ENCODE measurements at regions not wholly inside any gene's neighbourhood (a gene's known extent, or its start where the extent isn't known, plus 50 kb on each side); places are given as distances from the start of the nearest gene placed in this dataset.
A peak's percentile ranks its signal among the peaks of the same experiment; 100 is the strongest.

DNA sequence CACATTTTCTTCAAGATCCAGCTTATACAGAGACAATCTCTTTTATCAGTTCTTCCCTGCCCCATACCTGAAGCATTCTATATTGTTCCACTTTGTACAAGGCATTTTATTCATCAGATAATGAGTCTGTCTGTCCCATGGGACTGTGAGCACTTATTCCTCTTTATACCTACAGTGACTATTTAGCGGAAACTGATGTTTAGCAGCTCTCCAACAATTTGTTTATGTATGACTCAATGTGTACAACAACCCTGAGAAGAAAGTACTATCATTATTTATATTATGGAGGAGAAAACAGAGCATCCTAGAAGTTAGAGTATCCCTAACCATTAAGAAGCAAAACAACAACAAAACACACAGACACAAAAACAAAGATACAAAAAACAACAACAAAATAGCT lies 306.5 kb downstream of the PRDM5 start:
- no peak overlapping the region for H3K4me2 ChIP-seq (ENCODE audit: low read depth, low read length)
- no peak overlapping the region for H3K4me3 ChIP-seq (replicated peaks in 1 of 3; ENCODE audit: insufficient read depth in 1 of 3, low read depth in 2 of 3, low read length in 3 of 3)
- ChIA-PET POLR2A (no interaction called here), CTCF (ENCODE audit: low intra/inter-chr PET ratio, low total read pairs) (no interaction called here)
- H3K79me2 ChIP-seq (ENCODE audit: insufficient read depth, low read length) = no peaks in the 10 kb centered on the region
- TF ChIP-seq ZNF570 (CRISPR knock-in tag; IDR thresholded peaks at IDR 0.05; ENCODE audit: borderline replicate concordance) = no peak
- TF ChIP-seq FOXM1 (CRISPR knock-in tag; IDR thresholded peaks at IDR 0.05) = no peak
- TF ChIP-seq ZFP36L2 (CRISPR knock-in tag; IDR thresholded peaks at IDR 0.05) = no peak
- no peaks in the 10 kb centered on the region for H3K9me3 ChIP-seq (ENCODE audit: low read length)
- ATAC-seq (no peak), FAIRE-seq (no peak), DNase-seq (ENCODE audit: low spot score) (no peak)
- no peaks in the 10 kb centered on the region for H3K36me3 ChIP-seq (replicated peaks in 1 of 2; ENCODE audit: control insufficient read depth in 1 of 2, insufficient read depth in 2 of 2, low read length in 2 of 2)
- no peak overlapping the region for H3K9ac ChIP-seq (ENCODE audit: insufficient read depth, low read depth, low read length)
- 0% methylated on average over 1 of the region's 1 CpG for WGBS (ENCODE audit: low lambda C conversion rate)
- BruUV-seq (replicated peaks) = no TSS peak
- H2AFZ ChIP-seq (ENCODE audit: low read length) = no peak overlapping the region
- in situ Hi-C loops (cut with HindIII; ENCODE audit: extremely low pct_ligation_motif_present, low pct_unique_long_range_greater_than_20kb) (no loop called here), intact Hi-C loops (cut with micrococcal nuclease; ENCODE audit: unreplicated experiment) (no loop called here)
- H3K27me3 ChIP-seq (ENCODE audit: control insufficient read depth in 1 of 2, insufficient read depth in 2 of 2, low read length in 2 of 2) = no peaks in the 10 kb centered on the region
- no peak overlapping the region for H3K27ac ChIP-seq (ENCODE audit: extremely low read length, insufficient read depth, low read length)
- no peaks in the 10 kb centered on the region for H4K20me1 ChIP-seq (ENCODE audit: insufficient read depth, low read length)
- H3K4me1 ChIP-seq (ENCODE audit: insufficient read depth, low read length) = no peaks in the 10 kb centered on the region

- H4K20me1 ChIP-seq (ENCODE audit: insufficient read depth, low read length) = no peaks in the 10 kb centered on the region
- H3K79me2 ChIP-seq (ENCODE audit: insufficient read depth, low read length) = no peaks in the 10 kb centered on the region
- intact Hi-C loops (cut with micrococcal nuclease; ENCODE audit: unreplicated experiment) = no loop called here
- POLR2A ChIA-PET = no interaction called here
- no peak overlapping the region for H2AFZ ChIP-seq (ENCODE audit: low read length)
- WGBS (ENCODE audit: low lambda C conversion rate) = 0% methylated on average over 1 of the region's 1 CpG
- no peak overlapping the region for H3K9ac ChIP-seq (ENCODE audit: insufficient read depth, low read depth, low read length)
- H3K27me3 ChIP-seq (ENCODE audit: control insufficient read depth in 1 of 2, insufficient read depth in 2 of 2, low read length in 2 of 2) = no peaks in the 10 kb centered on the region
- no peak overlapping the region for H3K4me3 ChIP-seq (replicated peaks in 1 of 3; ENCODE audit: insufficient read depth in 1 of 3, low read depth in 2 of 3, low read length in 3 of 3)
- in situ Hi-C loops (cut with HindIII; ENCODE audit: extremely low pct_ligation_motif_present, low pct_unique_long_range_greater_than_20kb) = no loop called here
- H3K27ac ChIP-seq (ENCODE audit: extremely low read length, insufficient read depth, low read length) = no peak overlapping the region
- no peak for DNase-seq (ENCODE audit: low spot score)
- TF ChIP-seq SRY (CRISPR knock-in tag; IDR thresholded peaks at IDR 0.05) (no peak), MAFK (conservative IDR thresholded peaks at IDR 0.05 in 1 of 2, IDR thresholded peaks at IDR 0.05 in 1 of 2; ENCODE audit: low read length in 2 of 2) (peak; percentile 15 to 81; a peak in 2 of 4 replicates), MAFF (IDR thresholded peaks at IDR 0.05; ENCODE audit: low read depth, low read length) (peak; percentile 64; the same call in 1 of the 2 replicates)
- H3K4me2 ChIP-seq (ENCODE audit: low read depth, low read length) = no peak overlapping the region
- no peaks in the 10 kb centered on the region for H3K36me3 ChIP-seq (replicated peaks in 1 of 2; ENCODE audit: control insufficient read depth in 1 of 2, insufficient read depth in 2 of 2, low read length in 2 of 2)
- H3K4me1 ChIP-seq (ENCODE audit: insufficient read depth, low read length) = no peaks in the 10 kb centered on the region
- H3K9me3 ChIP-seq (ENCODE audit: low read length) = no peaks in the 10 kb centered on the region
- ATAC-seq = no peak
- CTCF ChIA-PET (ENCODE audit: low intra/inter-chr PET ratio, low total read pairs) = no interaction called here
- FAIRE-seq = no peak
- BruUV-seq (replicated peaks) = no TSS peak
Measured at GRCh38 chr4:120613778-120614177, 308.7 kb downstream of the PRDM5 start.

Measured in HepG2 (cell line).